Jurkat, Clone E6-1 (cell line): ENCODE measurements at regions not wholly inside any gene's neighbourhood (a gene's known extent, or its start where the extent isn't known, plus 50 kb on each side); places are given as distances from the start of the nearest gene placed in this dataset.
A peak's percentile ranks its signal among the peaks of the same experiment; 100 is the strongest.

Source experiments
- DNase-seq: peaks from one replicate; pipeline ENCODE4 v3.0.0-alpha.2; 2011; ENCODE audit warnings: low read depth, low spot score
- H3K4me3 ChIP-seq: 2 replicates; pipeline ENCODE4 v1.5.1; 2011; ENCODE audit warnings: mild to moderate bottlenecking, low read length, control low read depth, moderate library complexity

DNA sequence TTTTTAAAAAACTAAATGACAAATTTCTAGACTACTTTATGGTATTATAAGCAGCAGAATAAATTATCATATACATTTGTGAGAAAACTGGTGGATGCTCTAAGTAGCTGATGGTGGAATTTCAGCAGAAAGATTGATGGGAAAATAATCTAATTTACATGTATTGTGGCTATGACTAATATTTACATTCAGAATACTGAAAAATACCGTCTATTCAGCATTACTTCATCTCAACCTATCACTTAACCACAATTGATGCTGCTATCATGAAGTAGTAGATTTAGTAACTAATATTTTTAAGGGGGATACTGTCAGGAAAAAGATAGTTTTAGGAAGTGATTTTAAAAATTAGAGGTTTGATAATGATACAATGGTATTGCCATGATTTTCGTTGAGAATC is 137.9 kb downstream of the IFI44 start:
- H3K4me3 ChIP-seq, result no peak overlapping the region
- DNase-seq, result no peak

DNA sequence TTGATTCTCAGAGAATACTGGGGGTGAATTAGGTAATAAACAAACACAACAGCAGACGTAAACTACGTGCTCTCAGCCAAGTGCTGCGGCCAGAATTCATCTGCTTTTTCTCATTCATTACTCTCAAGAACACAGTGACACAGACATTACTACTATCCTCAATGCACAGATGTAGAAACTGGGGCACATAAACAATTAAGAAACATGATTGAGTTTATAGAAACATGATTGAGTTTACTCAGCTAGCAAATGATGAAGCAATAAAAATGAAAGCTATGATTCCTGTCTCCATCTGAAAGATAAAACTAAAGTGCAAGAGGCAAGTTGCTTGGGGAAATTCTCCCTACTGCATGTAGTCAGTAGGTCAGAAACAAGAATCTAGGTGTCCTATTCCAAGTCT is 140.5 kb downstream of the IFI44 start:
- H3K4me3 ChIP-seq, result no peak overlapping the region
- no peak for DNase-seq

DNA sequence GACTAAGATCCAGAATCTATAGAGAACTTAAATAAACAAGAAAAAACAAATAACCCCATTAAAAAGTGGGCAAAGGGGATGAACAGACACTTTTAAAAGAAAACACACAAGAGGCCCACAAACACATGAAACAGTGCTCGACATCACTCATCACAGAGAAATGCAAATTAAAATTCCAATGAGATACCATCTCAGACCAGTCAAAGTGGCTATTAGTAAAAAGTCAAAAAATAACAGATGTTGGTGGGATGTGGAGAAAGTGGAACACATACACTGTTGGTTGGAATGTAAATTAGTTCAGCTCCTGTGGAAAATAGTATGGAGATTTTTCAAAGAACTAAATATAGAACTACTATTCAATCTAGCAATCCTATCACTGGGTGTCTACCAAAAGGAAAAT is 143.1 kb downstream of the IFI44 start:
- H3K4me3 ChIP-seq, result no peak overlapping the region
- DNase-seq, result no peak

DNA sequence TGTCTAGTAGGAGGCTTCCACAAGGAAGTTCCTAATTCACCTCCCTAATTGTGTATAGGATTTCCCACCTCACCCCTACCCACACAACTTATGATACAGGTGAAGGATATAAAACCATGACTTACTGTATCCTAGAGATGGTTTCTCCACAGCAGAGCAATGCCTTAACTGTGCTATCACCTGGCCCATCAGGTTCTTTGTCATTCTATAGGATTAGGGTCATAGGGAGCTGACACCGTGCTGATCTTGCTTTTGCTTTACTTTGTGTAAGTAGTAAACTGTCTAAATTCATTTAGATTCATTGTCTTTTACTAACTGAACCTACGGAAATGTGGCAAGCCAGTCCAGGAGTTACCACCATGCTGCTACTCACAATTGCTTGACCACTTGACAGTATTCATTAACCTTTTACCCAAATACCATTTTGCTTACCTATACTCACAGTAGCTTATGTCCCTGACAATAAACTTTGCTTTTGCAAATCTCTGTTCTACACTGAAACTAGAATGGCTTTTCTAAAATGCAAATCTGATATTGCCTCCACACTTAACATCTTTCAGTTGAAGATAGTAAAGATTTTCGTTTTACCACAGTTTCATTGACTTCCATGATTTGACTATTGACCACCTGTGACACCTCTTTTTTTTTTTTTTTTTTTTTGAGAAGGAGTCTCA is 147.6 kb downstream of the IFI44 start:
- DNase-seq, result no peak
- H3K4me3 ChIP-seq, result no peak overlapping the region

DNA sequence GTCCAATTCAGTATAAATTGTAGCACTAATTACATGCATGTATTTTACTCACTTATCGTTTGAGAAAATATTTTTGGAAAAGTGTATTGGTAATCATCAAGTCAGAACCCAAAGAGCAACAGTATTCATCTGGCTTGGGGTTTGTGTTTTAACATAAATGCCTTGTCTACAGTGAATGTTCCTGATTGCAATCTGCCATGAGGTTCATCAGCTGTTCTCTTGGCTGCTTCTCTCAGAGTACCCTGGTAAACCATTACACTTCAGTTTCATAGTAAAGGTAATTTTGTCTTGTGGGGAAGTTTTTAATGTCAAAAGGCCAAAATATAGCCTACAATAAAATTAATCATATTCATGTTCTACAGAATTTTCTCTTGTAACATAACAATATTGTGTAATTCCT is 150.3 kb downstream of the IFI44 start:
- no peak overlapping the region for H3K4me3 ChIP-seq
- no peak for DNase-seq

DNA sequence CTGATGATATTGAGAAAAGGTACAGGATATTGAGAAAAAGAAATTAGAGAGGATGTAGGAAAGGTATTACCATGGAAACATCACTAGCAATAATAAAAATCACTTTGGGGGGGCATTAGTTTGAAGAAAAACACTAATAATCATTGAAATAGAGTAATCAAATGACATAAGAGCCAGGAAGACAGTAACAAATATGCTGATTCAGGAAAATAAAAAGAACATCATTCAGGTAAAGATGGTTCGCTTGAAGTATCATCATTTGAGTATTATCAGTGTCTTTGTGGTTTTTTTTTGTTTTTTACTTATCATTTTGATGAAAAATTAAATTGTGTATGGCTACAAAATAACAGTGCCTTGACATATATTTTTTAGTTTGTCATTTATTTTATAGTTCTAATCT is 164.5 kb downstream of the IFI44 start:
- H3K4me3 ChIP-seq, result no peak overlapping the region
- no peak for DNase-seq

DNA sequence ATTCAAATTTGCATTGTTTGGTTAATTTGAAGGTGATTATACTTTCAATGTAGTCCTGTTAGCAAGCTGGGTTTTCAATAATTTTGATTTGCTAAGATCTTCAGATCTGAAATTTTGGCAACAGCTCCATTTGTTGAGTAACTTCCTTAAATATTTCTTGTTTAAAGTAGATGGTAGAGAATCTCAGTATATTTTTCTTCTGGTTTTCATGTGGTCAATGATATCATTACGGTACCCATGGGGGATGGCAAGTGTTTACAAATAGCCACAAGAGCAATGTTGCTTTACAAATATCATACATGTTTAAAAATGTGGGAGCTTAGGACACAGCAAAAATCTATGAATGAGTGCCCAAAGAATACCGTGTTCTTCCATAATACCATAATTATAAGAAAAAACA is 175.9 kb downstream of the IFI44 start:
- no peak overlapping the region for H3K4me3 ChIP-seq
- DNase-seq, result no peak

DNA sequence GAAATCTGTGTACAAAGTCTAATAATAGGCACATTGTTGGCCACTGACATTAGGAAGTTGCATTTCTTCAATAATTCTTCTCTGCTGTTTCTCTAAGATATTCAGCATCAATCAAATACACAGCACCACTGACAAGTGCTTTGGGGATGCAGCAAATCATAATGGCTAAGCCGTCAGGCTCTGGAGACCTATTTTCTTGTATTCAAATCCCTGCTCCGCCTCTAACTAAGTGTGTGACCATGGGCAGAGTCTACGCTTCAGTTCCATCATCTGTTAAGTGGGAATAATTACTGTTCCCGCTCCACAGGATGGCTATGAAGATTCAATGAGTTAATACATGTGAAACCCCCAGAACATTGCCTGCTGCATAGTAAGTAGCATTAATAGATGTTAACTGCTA is 176.9 kb downstream of the ADGRL4 start:
- H3K4me3 ChIP-seq, result no peak overlapping the region
- DNase-seq, result no peak

DNA sequence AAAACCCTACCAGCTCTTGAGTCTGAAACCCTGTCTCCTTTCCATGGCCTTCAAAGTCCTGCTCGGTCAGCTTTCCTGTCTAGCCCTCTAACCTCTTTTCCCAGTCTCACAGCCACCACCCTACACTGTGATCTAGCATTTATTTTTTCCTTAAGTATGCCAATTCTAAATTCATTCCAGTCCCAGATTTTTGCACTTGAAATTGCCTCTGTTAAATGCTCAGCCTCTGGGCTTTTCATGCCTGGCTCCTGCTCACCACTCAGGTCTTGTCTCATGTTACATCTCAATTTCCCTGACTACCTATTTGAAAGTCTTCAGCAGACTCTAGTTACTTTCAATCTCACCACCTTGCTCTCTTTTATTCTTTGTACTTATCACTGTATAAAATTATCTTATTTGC is 176.2 kb downstream of the ADGRL4 start:
- no peak overlapping the region for H3K4me3 ChIP-seq
- DNase-seq, result no peak

DNA sequence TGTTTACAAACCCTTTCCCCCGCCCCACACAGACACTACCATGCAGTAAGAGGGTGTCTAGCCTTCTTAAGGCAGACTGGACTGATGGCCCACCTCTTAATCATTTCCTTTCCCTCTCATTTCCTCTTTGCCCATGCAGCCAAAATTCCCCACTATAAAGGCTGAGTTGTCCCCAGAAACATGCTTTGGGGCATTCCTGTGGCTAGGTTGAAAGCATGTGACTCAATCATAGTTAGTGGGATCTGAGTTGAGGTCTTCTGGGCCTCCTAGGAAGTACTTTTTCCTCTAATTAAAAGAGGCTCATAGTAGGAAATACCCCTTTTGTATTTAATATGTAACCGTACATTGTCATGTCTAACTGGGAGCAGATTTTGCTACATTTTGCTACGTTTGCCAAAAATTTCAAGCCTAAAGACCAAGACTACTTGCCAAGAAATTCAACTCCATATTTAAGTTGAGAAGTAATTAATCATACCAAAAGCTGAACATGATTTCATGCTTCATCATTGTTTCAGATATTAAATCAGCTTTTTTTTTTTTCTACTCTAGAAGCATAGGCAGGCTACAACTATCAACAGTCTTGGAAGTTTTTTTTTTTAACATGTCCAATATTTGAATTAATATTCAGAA is 174.7 kb downstream of the ADGRL4 start:
- no peak for DNase-seq
- H3K4me3 ChIP-seq, result no peak overlapping the region

DNA sequence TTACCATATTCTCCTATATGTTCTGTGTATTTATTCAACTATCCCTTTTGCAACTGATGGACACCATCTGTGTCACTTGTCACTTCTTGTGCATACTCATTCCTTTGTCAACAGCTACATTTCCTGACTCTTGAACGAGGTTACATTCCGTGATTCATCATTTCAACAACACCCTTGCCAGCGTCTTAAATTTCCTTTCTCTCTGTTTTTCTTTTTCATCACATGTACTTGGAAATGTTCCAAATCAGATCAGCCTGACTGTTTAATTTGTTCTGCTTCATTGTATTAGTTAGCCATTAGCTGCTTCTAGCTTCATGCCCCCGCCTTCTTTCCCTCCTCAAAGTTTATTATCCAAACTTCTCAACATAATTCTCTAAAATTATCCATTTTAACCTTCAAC is 173.0 kb downstream of the ADGRL4 start:
- H3K4me3 ChIP-seq, result no peak overlapping the region
- no peak for DNase-seq

DNA sequence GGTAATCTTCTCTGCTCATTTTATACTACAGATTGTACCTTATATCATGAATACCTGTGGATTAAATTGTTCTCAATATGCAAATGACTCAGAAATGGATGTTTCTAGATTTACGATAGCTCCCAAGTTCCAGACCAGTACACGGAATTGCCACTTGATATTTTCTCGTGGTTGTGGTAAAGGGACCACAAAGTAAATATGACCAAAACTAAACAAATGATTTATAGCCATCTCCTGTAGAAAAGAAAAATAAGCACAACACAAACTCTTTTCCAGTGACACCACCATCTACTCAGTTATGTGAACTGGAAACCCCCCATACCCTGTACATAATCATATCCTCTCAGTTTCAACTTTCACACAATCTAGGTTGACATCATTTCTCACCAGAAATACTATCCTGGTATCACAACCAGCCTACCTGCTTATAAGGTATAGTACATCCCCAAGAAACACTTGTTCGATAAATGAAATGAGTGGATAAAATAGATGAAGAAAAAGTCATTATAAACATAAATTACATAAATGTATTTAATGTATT is 172.3 kb downstream of the ADGRL4 start:
- no peak for DNase-seq
- H3K4me3 ChIP-seq, result no peak overlapping the region

DNA sequence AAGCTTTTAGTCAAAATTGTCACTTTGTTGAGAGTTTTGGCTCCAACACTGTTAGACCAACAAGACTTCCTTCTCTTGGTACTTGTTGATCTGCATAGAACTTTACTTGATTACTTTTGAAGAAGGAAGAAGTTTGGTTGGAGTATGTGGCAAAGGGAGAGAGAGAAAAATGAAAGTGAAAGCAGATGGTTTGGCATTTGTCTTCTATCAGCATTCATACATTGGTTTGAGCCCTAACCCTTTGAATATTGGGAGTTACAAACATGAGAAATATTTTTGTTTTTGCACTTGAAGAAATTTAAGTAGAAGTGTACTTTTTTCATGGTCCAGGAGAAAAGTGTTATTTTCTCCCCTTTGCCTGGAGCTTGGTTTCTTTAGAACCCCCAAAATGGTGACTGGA is 169.8 kb downstream of the ADGRL4 start:
- DNase-seq, result peak; percentile 9

DNA sequence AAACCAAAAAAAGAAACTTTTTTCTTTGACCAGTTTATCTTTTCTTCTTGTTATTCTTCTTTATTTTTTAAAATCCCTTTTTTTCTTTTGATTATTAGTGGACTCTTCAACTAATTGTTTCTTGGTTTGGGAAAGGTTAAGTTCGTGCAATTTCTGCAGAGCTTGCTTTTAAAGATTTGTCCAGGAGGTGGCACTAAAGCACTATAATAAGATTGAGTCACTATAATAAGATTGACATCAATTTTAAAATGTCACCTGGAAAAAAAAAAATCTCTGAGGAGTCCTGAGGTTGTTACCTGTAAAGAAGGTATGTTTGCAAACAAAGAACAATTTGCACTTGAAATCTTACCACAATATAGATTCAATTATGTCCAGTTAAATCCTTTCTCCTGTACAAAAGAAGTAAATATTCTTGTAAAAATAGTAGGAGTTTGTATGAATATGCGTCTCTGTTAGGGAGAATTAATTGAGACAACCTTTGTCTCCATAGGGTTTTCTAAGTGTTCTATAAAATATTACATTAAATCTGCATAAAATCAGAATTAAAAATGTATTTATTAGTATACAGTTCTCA is 166.7 kb downstream of the ADGRL4 start:
- DNase-seq, result peak; percentile 39
- H3K4me3 ChIP-seq, result no peak overlapping the region

More for the DNA sequence above, 169.8 kb downstream of the ADGRL4 start:
- H3K4me3 ChIP-seq, result no peak overlapping the region
